IMR-90 (cell line): ENCODE measurements at regions not wholly inside any gene's neighbourhood (a gene's known extent, or its start where the extent isn't known, plus 50 kb on each side); places are given as distances from the start of the nearest gene placed in this dataset.

ENCODE experiments used
- ATAC-seq: fragments of 200-7000 bp; cut with Tn5 transposase; 2 replicates; pipeline ENCODE4 v1.9.1; 2020; ENCODE audit warnings: low read depth, mild to moderate bottlenecking, moderate library complexity
- BruUV-seq: library from RNA; stranded (reverse); fragments of 400-500 nt; replicated peaks from 2 replicates; lab custom pipeline; 2021; lab: Mats Ljungman, UMichigan
- CTCF ChIA-PET: fragments of 300-600 bp; formaldehyde crosslinking; extraction: SDS; loops from one replicate; lab custom pipeline; 2021; ENCODE audit warnings: antibody characterized with exemption; lab: Yijun Ruan, JAX
- POLR2A ChIA-PET: fragments of 300-600 bp; sonication (Branson Sonifier 250); formaldehyde crosslinking; loops from one replicate; lab custom pipeline; 2022; ENCODE audit warnings: antibody characterized with exemption; ENCODE audit not compliant: unreplicated experiment; lab: Charles Lee
- DNase-seq: peaks from one replicate; pipeline ENCODE4 v3.0.0; 2013
- H2AFZ ChIP-seq: replicated peaks from 2 replicates; pipeline ENCODE3; 2013; ENCODE audit warnings: low read length, mild to moderate bottlenecking; ENCODE audit not compliant: poor library complexity
- H2AK5ac ChIP-seq: 2 replicates; pipeline ENCODE4 v1.6.1; 2013; ENCODE audit warnings: low read depth, low read length, inconsistent platforms
- H2AK9ac ChIP-seq: replicated peaks from 2 replicates; pipeline ENCODE3; 2013; ENCODE audit warnings: mild to moderate bottlenecking, low read depth, low read length, moderate library complexity; ENCODE audit not compliant: poor library complexity
- H2BK120ac ChIP-seq: 2 replicates; pipeline ENCODE4 v1.6.1; 2013; ENCODE audit warnings: low read depth, low read length, inconsistent platforms
- H2BK15ac ChIP-seq: 3 replicates; pipeline ENCODE4 v1.6.1; 2013; ENCODE audit warnings: low read depth, low read length, inconsistent platforms
- H2BK20ac ChIP-seq: 2 replicates; pipeline ENCODE4 v1.6.1; 2013; ENCODE audit warnings: low read depth, mild to moderate bottlenecking, inconsistent platforms, low read length, moderate library complexity
- H2BK5ac ChIP-seq: 2 replicates; pipeline ENCODE4 v1.6.1; 2013; ENCODE audit warnings: mild to moderate bottlenecking, low read depth, low read length, inconsistent platforms; ENCODE audit not compliant: poor library complexity, severe bottlenecking
- H3K14ac ChIP-seq: replicated peaks from 2 replicates; pipeline ENCODE4 v1.6.1; 2013; ENCODE audit warnings: low read depth, low read length, inconsistent platforms
- H3K18ac ChIP-seq: 2 replicates; pipeline ENCODE4 v1.6.1; 2013; ENCODE audit warnings: low read depth, low read length, control low read depth
- H3K23ac ChIP-seq: 2 replicates; pipeline ENCODE4 v1.6.1; 2013; ENCODE audit warnings: low read depth, low read length, inconsistent platforms
- H3K27ac ChIP-seq: 2 replicates; pipeline ENCODE4 v1.5.1; 2013; ENCODE audit warnings: mild to moderate bottlenecking, control low read depth, low read length; ENCODE audit not compliant: insufficient read depth
- H3K27me3 ChIP-seq: 2 replicates; pipeline ENCODE4 v1.6.1; 2013; ENCODE audit warnings: low read length; ENCODE audit not compliant: control insufficient read depth, insufficient read depth
- H3K36me3 ChIP-seq: 2 replicates; pipeline ENCODE4 v1.6.1; 2013; ENCODE audit warnings: low read length, mixed read lengths; ENCODE audit not compliant: control insufficient read depth, insufficient read depth
- H3K4ac ChIP-seq: 2 replicates; pipeline ENCODE4 v1.6.1; 2013; ENCODE audit warnings: low read depth, low read length, inconsistent platforms
- H3K4me1 ChIP-seq: 2 replicates; pipeline ENCODE4 v1.6.1; 2013; ENCODE audit warnings: low read length, mixed read lengths; ENCODE audit not compliant: control insufficient read depth, insufficient read depth
- H3K4me2 ChIP-seq: 2 replicates; pipeline ENCODE4 v1.6.1; 2013; ENCODE audit warnings: low read depth, mild to moderate bottlenecking, control low read depth, low read length, moderate library complexity
- H3K4me3 ChIP-seq: 2 replicates; pipeline ENCODE4 v1.5.1; 2013; ENCODE audit warnings: low read depth, mild to moderate bottlenecking, control low read depth, low read length, moderate library complexity; ENCODE audit not compliant: insufficient read depth
- H3K56ac ChIP-seq: 2 replicates; pipeline ENCODE4 v1.6.1; 2013; ENCODE audit warnings: low read length, inconsistent platforms; ENCODE audit not compliant: insufficient read depth; ENCODE audit errors: extremely low read depth
- H3K79me1 ChIP-seq, 2 experiments: 2 replicates each; pipeline ENCODE4 v1.6.1; 2013; ENCODE audit warnings: low read length in 2 of 2, inconsistent platforms in 1 of 2, low read depth in 1 of 2
- H3K9ac ChIP-seq: 2 replicates; pipeline ENCODE4 v1.6.1; 2013; ENCODE audit warnings: low read depth, low read length, control low read depth
- H3K9me1 ChIP-seq: 2 replicates; pipeline ENCODE4 v1.6.1; 2013; ENCODE audit warnings: low read length, inconsistent platforms; ENCODE audit not compliant: insufficient read depth
- H3K9me3 ChIP-seq: 2 replicates; pipeline ENCODE4 v1.6.1; 2013; ENCODE audit warnings: low read length; ENCODE audit not compliant: control insufficient read depth, insufficient read depth
- H4K20me1 ChIP-seq: 2 replicates; pipeline ENCODE4 v1.6.1; 2013; ENCODE audit warnings: low read length, inconsistent platforms; ENCODE audit not compliant: insufficient read depth
- H4K5ac ChIP-seq: 2 replicates; pipeline ENCODE4 v1.6.1; 2013; ENCODE audit warnings: mild to moderate bottlenecking, low read depth, low read length, control low read depth
- H4K8ac ChIP-seq, 2 experiments: 2 replicates each; pipeline ENCODE4 v1.6.1; 2013; ENCODE audit warnings: low read depth in 2 of 2, low read length in 2 of 2, control low read depth in 1 of 2, inconsistent platforms in 1 of 2
- H4K91ac ChIP-seq: 2 replicates; pipeline ENCODE4 v1.6.1; 2013; ENCODE audit warnings: low read depth, low read length, inconsistent platforms; ENCODE audit not compliant: insufficient read depth
- BHLHE40 ChIP-seq: fragments of 150-350 bp; IDR thresholded peaks from 2 replicates; pipeline ENCODE4 v1.6.1; 2016; ENCODE audit warnings: mild to moderate bottlenecking, low read depth, low read length
- FOS ChIP-seq: fragments of 150-350 bp; IDR thresholded peaks from 2 replicates; pipeline ENCODE4 v1.6.1; 2016; ENCODE audit warnings: low read depth, low read length
- MAZ ChIP-seq: IDR thresholded peaks from 2 replicates; pipeline ENCODE4 v1.6.1; 2012; ENCODE audit warnings: low read depth, mild to moderate bottlenecking, low read length, improper control_type of control experiment, moderate library complexity, borderline replicate concordance
- MXI1 ChIP-seq: IDR thresholded peaks from 2 replicates; pipeline ENCODE4 v1.6.1; 2012; ENCODE audit warnings: low read depth, mild to moderate bottlenecking, low read length, moderate library complexity, borderline replicate concordance
- NFE2L2 ChIP-seq: fragments of 150-350 bp; IDR thresholded peaks from 2 replicates; pipeline ENCODE4 v1.6.1; 2016; ENCODE audit warnings: low read depth, mild to moderate bottlenecking, low read length
- POLR2A ChIP-seq: IDR thresholded peaks from 2 replicates; pipeline ENCODE4 v1.6.1; 2012; ENCODE audit warnings: mild to moderate bottlenecking, low read depth, low read length
- RAD21 ChIP-seq: IDR thresholded peaks from 2 replicates; pipeline ENCODE4 v1.6.1; 2012; ENCODE audit warnings: low read length, improper control_type of control experiment
- RFX5 ChIP-seq: IDR thresholded peaks from 2 replicates; pipeline ENCODE4 v1.8.0; 2012; ENCODE audit warnings: low read depth, mild to moderate bottlenecking, low read length, moderate library complexity
- SMC3 ChIP-seq: fragments of 150-350 bp; IDR thresholded peaks from 2 replicates; pipeline ENCODE4 v1.6.1; 2016; ENCODE audit warnings: low read depth, mild to moderate bottlenecking, antibody characterized with exemption, low read length, moderate library complexity
- WGBS, 2 experiments: methylation state at CpG; one replicate each; pipeline versions ENCODE4 v1.1.5 to v1.1.7; 2013; ENCODE audit warnings: missing lambda C conversion rate in 2 of 2; ENCODE audit not compliant: insufficient read length in 1 of 2; ENCODE audit errors: extremely low coverage in 2 of 2; 5-methylcytosine and 5-hydroxymethylcytosine counted together
- dilution Hi-C: fragments of 300-500 bp; cut with HindIII; formaldehyde crosslinking; loops from one replicate; pipeline ENCODE4 v1.14.3; 2018; ENCODE audit warnings: low sequenced_read_pairs; ENCODE audit not compliant: unreplicated experiment
- in situ Hi-C: fragments of 300-500 bp; cut with MboI; formaldehyde crosslinking; loops from 3 replicates; pipeline ENCODE4 v1.14.3; 2019; ENCODE audit warnings: low sequenced_read_pairs, inconsistent platforms, mixed read lengths
- intact Hi-C: fragments of 100-400 bp; cut with micrococcal nuclease; formaldehyde crosslinking; loops from 2 replicates; pipeline ENCODE4 v1.10.0; 2022
- TF ChIP-seq, protein P1 (sequence below): conservative IDR thresholded peaks from 2 replicates; pipeline ENCODE4 v1.5.1; 2012; ENCODE audit warnings: mild to moderate bottlenecking, low read depth, low read length, improper control_type of control experiment

DNA sequence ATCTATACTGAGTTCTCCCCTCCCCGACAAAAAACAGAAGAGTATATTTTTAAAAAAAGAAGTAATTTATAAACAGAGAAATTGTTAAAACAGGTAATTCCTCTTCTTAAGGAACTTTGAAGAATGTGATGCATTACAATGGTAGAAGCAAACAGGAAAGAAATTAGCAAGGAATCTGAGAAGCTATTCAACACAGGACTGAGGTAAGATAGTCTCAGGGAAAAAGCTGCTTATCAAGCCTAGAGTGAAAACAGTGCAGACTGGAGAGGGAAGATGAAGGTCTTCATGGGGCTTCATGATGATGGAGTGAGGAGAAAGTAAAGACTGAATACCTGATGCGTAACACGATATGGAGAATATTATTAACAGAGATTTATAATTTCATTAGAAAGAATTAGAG lies 880.0 kb downstream of the SLC16A7 start:
- Histone ChIP-seq H2BK15ac (no peak overlapping the region), H2AK9ac (no peak overlapping the region), H2AFZ (no peak overlapping the region), H3K4me2 (no peak overlapping the region), H3K4ac (no peak overlapping the region), H3K9me3 (no peaks in the 10 kb centered on the region), H4K5ac (no peak overlapping the region), H2BK120ac (no peak overlapping the region), H3K27me3 (no peaks in the 10 kb centered on the region), H3K9me1 (no peaks in the 10 kb centered on the region), H3K9ac (no peak overlapping the region), H3K79me1 (no peaks in the 10 kb centered on the region), H2AK5ac (no peak overlapping the region), H3K4me3 (no peak overlapping the region), H4K91ac (no peak overlapping the region), H3K18ac (no peak overlapping the region), H2BK20ac (no peak overlapping the region), H4K8ac (no peak overlapping the region), H4K20me1 (no peaks in the 10 kb centered on the region), H2BK5ac (no peak overlapping the region), H3K56ac (no peak overlapping the region), H3K23ac (no peak overlapping the region), H3K4me1 (no peaks in the 10 kb centered on the region), H3K14ac (no peak overlapping the region), H3K27ac (no peak overlapping the region), H3K36me3 (no peaks in the 10 kb centered on the region)
- TF ChIP-seq NFE2L2 (no peak), SMC3 (no peak), RAD21 (no peak), POLR2A (no peak), FOS (no peak), MAZ (no peak), MXI1 (no peak), RFX5 (no peak), BHLHE40 (no peak)
- TF ChIP-seq, protein P1, sequence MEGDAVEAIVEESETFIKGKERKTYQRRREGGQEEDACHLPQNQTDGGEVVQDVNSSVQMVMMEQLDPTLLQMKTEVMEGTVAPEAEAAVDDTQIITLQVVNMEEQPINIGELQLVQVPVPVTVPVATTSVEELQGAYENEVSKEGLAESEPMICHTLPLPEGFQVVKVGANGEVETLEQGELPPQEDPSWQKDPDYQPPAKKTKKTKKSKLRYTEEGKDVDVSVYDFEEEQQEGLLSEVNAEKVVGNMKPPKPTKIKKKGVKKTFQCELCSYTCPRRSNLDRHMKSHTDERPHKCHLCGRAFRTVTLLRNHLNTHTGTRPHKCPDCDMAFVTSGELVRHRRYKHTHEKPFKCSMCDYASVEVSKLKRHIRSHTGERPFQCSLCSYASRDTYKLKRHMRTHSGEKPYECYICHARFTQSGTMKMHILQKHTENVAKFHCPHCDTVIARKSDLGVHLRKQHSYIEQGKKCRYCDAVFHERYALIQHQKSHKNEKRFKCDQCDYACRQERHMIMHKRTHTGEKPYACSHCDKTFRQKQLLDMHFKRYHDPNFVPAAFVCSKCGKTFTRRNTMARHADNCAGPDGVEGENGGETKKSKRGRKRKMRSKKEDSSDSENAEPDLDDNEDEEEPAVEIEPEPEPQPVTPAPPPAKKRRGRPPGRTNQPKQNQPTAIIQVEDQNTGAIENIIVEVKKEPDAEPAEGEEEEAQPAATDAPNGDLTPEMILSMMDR: no peak
- ChIA-PET POLR2A (no interaction called here), CTCF (no interaction called here)
- no CpG with 5 or more reads among the region's 3 CpGs for WGBS, 2 experiments
- no peak for ATAC-seq
- no peak for DNase-seq
- dilution Hi-C loops: no loop called here
- in situ Hi-C loops: loop anchor here (25.0 kb wide), 2 partner anchors 364 to 1064 kb away; no protein-coding TSS in a partner anchor
- intact Hi-C loops: no loop called here
- no TSS peak for BruUV-seq
